HG02623 (cell line): ENCODE measurements at regions not wholly inside any gene's neighbourhood (a gene's known extent, or its start where the extent isn't known, plus 50 kb on each side); places are given as distances from the start of the nearest gene placed in this dataset.
"Not testable (repeated sequence)": the region's sequence is repeated elsewhere in the genome, so short reads cannot be mapped to it uniquely, and the experiment has no call there.

Experiments
- ATAC-seq: cut with Tn5 transposase; IDR thresholded peaks from one replicate; pipeline ENCODE4 v1.9.1; 2021; ENCODE audit warnings: moderate library complexity; ENCODE audit not compliant: unreplicated experiment

DNA sequence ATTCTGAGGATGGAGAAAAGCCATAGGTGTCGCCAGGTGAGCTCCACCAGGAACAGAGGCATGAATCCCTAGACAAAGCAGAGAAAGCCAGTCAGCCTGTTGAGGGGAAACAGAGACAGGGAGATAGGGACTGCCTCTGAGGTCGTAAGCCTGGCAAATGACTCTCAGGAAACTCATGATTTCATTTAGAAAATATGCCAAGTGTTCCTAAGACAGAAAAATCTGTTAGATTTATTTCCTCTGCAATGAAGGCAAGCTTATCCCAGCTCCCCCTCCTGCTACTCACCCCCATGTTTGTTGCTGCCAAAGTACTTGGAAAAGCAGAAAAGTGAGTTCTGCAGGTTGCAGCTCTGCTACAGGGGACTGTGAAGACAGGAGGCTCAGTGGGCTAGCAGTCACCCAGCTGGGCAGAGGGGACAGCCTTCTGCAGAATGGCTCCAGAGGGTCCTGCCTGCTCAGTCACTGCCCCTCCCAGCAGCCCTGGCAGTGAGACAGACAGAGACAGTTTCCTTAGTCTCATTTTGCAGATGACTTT is 184.3 kb downstream of the ADRA2A start:
- no peak for ATAC-seq

DNA sequence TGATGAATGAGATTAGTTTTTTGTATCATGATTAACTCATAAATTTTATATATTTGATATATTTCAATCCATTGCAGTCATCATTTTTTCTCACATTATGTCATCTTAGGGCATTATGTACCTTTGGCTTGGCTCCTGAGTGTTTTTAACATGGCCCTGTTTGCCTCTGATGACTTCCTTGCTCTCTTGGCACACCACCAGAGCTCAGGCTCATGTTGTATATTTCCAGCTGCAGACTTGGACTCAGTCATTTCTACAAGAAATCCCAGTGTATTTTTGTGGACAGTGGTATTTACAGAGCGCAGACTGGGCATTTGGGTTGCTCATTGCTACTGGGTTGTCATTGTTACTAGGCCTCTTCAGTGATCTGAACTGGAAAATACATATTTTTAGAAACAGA is 188.5 kb downstream of the ADRA2A start:
- no peak for ATAC-seq

DNA sequence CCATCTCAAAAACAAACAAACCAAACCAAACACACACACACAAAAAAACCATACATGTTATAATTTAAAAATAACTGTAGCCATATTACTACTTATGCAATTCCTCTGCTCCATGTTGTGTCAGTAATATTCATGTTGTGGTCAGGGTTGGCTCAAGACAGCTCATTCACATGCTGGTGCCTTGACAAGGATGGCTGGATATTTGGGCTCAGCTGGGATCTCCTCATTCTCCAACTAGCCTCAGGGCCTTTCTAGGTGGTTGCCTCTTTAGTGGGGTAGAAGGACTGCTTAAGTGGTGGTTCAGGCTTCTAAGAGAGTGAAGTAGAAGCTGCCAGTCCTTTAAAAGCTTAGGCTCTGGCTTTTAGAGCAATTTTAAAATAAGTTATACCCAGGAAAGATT is 189.3 kb downstream of the ADRA2A start:
- ATAC-seq, result no peak

DNA sequence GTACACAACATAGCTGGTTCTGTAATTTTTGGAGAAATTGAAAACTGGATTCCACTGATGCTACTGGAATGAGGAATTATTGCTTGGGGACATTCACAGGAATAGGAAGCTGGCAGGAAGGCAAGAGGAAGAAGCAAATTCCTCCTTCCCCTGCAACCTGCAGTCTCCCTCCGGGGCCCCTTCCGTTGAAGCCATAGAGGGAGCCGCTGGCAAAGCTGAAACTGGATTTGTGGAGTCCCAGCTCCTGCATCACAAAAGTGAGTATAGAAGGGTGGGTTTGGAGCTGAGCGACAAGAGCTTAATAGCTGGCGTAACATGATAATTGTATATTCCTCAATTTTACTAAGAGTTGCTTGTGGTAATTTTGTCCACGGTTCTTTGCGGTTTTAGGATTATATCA is 190.8 kb downstream of the ADRA2A start:
- no peak for ATAC-seq

DNA sequence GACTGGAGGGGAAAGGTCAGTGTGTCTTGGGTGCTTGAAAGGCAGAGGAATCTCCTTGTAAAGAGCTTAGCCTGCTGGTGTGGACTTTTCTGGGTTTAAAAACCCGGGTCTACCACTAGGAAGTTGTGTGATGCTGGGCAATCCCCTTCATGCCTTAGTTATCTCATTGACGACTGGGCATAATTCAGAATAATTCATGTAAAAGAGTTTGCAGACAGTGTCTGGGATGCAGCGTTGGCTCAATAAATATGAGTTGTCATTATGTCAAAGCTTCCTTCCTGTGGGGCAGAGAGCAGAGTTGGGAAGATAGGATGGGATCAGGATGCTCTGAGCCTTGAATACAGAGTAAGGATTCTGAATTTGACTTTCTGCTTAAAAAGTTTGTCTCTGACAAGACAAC is 196.4 kb downstream of the ADRA2A start:
- ATAC-seq, result no peak

DNA sequence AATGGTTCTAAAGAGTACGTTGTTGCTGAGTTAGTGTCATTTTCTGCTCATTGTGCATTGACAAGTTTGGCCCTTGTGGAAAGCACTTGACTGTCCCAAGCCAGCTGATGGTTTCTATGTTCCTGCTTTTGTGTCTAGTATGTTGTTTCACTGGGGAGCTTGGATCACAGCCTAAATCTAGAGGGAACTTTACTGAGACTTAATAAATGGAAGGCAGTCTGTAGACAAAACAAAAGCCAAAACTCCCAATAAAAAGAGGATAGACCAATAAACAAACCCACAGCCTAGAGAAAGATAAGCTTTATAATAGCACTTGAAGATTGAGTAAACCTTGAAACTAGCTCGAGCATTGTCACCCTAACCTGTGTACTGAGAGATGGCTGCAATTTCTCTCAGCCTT is 196.8 kb downstream of the ADRA2A start:
- ATAC-seq, result no peak

DNA sequence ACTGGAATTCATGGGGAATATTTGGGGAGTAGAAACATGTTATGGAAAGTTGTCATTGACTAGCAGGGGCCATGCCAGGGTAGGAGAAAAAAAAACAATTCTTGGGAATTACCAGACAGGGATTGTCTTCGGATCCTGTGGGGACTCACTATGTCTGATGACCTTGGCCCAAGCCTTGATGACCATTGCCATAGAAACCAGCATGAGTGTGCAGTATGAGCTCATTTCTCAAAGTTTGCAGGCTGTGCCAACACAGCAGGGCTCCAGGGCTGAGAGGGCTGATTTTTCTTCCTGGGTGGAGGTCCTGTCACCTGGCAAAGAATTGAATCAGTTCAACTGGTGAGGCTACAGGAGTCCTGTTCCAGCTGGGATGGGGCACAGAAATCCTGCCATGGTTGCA is 198.3 kb downstream of the ADRA2A start:
- ATAC-seq, result no peak

DNA sequence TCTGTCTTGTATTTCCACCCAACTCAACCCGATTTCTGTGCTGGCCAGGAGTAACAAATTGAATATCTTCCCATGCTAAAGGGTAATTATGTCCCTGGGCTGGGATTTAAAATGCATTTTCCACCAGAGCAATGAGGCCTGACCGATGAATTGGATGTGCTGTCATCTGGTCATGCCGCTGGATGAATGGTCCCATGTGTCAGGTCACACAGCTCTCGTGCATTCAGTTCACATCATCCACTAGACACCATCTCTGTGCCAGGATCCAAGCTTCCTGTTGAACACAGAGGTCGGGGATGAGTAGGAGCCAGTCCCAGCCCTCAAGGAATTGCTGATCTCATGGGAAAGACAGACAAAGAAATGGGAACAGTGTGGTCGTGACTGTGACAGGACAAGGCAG is 200.8 kb downstream of the ADRA2A start:
- ATAC-seq, result no peak

DNA sequence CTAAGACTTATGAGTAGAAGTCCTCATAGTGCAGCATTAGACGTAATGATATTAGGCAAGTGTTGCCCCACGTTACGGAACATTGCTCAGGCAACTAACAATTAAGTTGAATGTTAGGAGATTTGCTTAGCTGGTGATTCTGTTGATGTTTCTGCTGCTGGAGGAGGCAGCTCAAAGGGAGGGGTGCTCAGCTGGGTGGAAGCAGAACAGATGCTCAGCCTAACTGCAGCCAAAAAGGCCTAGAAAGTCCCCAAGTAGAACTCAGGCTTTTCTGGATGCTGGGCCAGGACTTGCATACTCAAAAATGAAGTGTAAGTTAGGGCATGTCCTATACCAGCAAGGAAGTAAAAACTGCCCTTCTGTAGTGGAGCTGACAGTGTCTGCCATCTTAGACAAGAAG is 201.4 kb downstream of the ADRA2A start:
- no peak for ATAC-seq

DNA sequence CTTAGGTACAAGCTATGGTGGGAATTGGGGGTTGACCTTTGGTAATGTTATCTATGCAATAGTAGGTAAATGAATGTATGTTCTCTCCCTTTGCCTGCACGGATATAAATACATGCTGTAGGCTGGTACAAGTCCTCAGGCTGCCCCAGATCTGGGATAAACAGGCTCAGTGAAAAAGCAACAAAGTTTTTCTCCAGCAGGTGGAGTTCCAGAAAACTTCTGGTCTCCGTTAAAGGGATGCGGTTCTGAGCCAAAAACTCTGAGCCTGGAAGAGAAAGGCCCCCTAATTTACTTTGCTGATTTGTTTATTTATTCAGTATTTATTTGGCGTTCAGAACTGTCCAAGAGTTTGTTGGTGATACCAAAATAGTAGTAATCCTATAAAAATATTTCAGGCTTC is 204.7 kb downstream of the ADRA2A start:
- no peak for ATAC-seq

DNA sequence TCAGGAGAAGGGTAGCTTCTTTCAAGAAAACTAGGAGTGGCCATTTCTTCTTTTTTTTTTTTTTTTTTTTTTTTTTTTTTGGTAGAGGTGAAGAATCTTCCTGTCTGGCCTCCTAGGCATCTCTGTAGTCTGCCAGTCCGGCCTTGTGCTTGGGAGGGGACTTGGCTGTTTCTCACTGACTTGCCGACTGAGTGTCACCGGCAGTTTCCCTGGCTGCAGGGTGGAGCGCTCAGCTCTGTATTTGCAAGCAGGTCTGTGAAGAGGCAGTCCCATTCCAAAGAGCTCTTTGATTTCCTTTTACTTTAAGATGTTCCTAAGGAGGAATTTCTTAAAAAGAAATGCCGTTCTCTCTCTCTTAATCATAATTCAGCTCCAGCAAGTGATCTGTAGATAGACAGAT is 212.6 kb downstream of the ADRA2A start:
- ATAC-seq, result no peak

DNA sequence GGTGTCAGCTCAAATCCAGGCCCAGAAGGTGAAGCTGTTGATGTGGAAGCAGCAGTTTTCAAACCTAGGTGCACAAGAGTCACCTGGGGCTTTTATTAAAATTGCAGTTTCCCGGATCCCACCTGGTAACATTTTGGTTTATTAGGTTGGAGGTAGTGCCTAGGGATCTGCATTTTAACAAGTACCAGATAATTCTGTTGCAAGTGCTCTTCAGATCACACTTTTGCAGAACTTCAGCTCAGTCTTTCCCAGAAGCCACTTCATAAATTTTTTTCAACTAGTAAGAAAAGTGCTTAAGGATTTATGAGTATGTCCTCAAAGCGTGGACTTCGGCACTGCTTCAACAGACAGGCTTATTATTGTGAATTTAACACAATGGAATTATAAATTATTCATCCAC is 213.8 kb downstream of the ADRA2A start:
- no peak for ATAC-seq

DNA sequence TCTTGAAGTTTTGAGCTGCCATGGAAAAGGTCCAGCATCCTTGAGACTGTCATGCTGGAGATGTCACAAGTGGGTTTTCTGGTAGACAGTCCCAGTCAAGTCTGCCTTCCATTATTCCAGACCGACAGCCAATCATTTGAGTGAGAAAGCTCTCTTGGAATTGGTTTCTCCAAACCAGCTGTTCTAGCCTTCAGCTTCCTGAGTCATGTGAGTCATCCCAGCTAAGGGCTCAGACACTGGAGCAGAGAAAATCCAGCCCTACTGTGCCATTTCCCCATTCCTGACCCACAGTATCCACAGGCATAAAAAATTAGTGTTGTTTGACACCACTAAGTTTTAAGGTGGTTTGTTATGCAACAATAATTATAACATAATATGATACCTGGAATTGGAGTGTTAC is 219.0 kb downstream of the ADRA2A start:
- ATAC-seq, result no peak

DNA sequence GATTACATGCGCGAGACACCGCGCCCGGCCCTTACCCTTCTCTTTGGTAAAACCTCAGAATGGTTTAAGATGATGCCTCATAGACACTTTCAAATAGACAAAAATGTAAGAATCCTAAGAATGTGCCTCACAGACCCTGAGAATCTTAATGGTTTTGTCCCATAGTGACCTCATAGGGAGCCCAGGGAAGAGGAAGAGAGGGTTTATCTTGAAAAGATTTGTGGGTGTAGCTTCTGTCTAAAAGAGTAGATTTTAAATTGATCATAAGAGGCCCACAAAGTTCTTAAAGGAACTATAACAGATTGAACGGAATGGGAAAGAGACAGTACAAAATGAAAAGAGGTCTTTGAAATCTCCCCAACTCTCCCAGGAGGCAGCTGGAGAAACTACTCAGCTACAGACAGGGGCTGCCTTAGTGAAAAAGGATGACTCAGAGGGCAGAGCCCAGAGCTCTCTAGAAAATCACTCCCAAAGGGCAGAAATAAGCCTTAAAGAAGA is 220.6 kb downstream of the ADRA2A start:
- no peak for ATAC-seq

DNA sequence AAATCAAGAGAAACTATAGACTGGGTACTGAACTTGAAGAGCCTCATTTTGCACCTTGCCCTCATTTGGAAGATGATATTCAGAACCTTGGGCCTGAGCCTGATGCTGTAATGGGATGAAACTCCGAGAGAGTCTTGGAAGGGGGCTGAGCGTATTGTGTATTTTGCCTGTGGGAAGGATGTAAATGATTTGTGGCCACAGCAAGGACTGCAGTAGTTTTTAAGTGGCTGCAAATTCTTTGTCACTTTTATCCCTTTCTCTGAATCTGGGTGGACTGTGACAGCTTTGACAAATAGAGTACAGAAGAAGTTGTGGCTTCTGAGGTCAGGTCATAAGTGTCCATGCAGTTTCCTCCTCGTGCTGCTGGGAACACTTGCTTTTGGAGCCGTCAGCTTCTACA is 221.2 kb downstream of the ADRA2A start:
- ATAC-seq, result no peak

DNA sequence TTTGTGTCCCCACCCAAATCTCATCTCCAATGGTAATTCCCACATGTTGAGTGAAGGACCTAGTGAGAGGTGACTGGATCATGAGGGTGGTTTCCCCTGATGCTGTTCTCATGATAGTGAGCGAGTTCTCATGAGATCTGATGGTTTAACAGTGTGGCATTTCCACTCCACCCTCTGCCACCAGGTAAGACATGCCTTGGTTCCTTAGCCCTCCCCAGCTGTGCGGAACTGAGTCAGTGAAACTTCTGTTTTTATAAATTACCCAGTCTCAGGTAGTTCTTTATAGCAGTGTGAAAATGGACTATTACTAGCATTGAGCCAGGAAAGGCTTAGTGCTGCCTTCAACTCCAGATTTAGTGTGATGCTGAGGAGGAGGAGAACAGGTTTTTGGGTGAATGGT is 222.2 kb downstream of the ADRA2A start:
- no peak for ATAC-seq

DNA sequence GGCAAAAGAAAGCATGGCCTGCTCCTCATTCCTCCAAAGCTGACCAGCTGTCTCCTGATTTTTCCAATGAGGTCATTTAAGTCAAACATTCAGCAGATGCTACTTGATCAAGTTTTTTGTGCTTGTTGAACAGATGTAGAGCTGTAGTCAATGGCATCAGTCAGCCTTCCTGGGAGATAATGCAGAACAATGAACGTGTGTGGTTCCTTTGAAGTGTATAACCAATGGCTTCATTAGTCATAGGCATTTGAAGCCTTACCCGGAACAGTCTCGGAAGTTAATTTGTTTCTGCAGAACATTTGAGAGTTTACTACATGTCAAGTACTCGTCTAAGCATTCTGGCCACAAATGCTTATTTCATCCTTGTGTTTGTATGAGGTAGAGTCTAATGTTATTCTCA is 227.1 kb downstream of the ADRA2A start:
- ATAC-seq, result no peak

DNA sequence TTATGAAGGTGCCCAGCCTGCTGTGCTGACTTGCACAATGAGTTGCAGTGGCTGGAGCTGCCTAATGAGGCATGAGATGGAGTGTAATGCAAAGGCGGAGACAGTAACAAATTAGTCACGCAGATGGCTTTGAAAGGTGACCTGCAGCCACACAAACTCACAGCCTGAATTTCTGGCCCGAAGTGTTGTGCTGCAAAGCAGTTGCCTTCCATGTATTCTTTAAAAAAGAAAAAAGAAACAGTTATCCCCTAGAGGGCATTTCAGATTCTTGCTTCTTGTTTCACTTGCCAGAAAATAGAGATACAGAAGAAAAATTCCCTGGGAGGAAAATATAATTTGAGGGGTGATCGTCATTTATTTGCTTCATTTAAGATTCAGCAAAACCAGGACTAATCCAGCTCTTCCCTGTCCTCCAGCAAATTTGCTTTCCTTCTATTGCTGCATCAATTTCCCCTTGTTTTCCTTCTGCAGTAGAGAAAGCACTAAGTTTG is 239.9 kb downstream of the ADRA2A start:
- no peak for ATAC-seq

DNA sequence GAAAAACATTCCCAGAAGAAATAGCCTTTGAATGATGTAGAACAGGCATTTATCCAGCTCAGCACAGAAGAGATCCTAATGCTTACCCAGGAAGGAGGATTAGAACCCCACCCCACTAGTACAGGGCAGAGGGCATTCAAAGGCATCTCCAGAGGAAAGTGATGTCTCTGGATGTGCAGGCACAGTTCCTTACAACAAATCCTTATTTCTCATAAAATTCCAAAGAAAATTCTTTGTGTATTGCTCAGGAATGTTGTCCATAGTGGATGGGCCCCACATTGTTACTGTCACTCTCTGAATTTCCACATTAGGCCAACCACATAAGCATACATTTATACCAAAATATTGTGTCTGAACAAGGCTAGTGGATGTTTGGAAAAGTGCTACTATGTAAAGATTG is 243.0 kb downstream of the ADRA2A start:
- no peak for ATAC-seq

DNA sequence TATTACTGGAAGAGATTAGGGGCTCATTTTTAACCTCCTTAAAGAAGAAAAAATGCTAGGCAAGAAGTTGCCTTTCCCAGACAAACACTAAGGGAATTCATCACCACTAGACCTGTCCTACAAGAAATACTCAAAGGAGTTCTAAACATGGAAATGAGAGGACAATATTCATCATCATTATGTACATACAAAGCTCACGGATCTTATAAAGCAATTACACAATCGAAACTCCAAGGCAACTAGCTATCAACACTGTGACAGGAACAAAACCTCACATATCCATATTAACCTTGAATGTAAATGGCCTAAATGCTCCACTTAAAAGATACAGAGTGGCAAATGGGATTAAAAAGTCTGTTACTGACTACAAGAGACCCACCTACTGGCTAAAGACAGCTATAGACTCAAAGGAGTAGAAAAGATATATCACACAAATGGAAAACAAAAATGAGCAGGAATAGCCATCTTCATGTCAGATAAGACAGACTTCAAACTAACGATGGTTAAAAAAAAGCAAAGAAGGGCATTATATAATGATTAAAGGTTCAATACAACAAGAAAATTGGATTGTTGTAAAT is 246.6 kb downstream of the ADRA2A start:
- no peak for ATAC-seq

DNA sequence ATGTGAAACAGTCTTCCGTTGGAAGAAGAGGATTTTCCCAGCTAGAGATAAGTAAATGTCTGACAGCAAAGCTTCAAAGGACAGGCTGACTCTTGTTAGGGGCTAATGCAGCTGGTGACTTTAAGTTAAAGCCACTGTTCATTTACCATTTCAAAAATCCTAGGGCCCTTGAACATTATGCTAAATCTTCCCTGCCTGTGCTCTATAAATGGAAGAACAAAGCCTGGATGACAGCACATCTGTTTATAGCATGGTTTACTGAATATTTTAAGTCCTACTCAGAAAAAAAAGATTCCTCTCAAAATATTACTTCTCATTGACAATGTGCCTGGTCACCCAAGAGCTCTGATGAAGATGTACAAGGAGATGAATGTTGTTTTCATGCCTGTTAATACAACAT is 255.3 kb downstream of the ADRA2A start:
- ATAC-seq, result not testable (repeated sequence)

DNA sequence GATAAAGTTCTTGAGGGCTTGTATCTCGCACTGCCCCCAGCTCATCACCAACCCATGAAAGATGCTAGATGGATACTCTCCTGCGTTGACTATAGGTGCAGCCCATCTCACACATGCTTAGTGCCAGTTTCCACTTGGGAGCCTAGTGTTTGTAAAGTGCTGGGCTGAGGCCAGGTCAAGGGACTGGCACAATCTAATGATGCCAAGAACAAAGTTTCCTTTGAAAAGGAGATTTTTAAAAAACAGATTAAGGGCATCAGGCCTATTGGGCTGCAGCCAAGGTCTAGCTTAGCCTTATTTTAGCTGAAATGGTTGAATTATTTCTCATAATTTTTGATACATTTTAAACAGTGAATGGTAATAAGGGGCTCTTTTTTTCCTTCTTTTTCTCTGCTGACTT is 259.0 kb downstream of the ADRA2A start:
- ATAC-seq, result no peak

DNA sequence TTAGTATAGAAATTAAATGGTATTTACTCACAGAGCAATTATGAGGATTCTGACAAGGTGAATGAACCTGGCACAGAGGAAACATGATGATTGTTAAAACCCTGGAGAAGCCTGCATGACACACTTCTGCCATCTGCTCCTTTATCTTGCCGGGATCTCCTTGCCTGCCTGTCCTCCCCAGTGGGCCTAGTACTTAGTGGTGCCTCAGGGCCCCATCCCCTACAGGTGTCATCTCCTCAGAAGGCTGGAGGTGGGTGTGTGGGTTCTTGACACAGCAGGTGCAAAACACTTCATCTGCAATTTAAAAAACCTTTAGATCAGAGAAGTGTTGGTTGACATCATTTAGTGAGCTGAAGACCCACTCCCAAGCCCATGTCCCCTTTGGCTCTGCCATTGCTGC is 261.2 kb downstream of the ADRA2A start:
- ATAC-seq, result no peak
